ENCODE measurements at regions not wholly inside any gene's neighbourhood (a gene's known extent, or its start where the extent isn't known, plus 50 kb on each side); places are given as distances from the start of the nearest gene placed in this dataset.

DNA sequence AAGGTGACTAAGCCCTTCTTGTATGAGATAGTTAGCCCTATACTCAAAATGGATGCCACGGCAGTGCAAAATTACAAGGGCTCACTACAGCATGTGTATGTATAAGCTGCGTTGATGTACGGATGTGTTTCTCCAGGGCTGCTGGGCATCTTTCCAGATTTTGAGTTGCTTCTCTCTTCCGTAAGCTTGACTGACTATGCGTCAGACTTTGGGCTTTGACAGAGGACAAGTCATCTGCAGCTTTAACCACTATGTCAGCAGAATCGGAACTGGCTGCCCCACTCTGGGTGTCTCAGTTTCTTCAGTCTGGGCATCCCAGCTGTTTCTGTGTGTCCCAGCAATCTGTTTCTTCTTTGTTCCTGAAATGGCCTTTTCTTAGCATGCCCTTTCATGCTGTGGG is 241.6 kb downstream of the BTBD3 start:
- WGBS, 2 experiments (ENCODE audit: extremely low coverage in 1 of 2, insufficient coverage in 1 of 2, insufficient read length in 1 of 2, insufficient replicate concordance in 2 of 2, low coverage in 1 of 2, low lambda C conversion rate in 2 of 2, missing lambda C conversion rate in 1 of 2): 94% methylated on average over 6 of the region's 6 CpGs; no CpG with 5 or more reads in 1 of the 2 experiments
- no peak for TF ChIP-seq CHD7 (IDR thresholded peaks at IDR 0.05; ENCODE audit: insufficient replicate concordance, low read length)

More for the DNA sequence above, 241.6 kb downstream of the BTBD3 start:
- Histone ChIP-seq H3K27ac (ENCODE audit: low read depth, low read length) (no peak overlapping the region), H3K4me1 (replicated peaks in 1 of 4; ENCODE audit: control insufficient read depth in 3 of 4, insufficient read depth in 4 of 4, low read length in 3 of 4) (no peaks in the 10 kb centered on the region), H2BK5ac (ENCODE audit: low read depth, low read length) (no peak overlapping the region), H3K14ac (ENCODE audit: insufficient read length) (no peak overlapping the region), H4K91ac (replicated peaks; ENCODE audit: insufficient read length, low read length) (no peak overlapping the region), H2BK12ac (ENCODE audit: low read depth, low read length) (no peak overlapping the region), H2AFZ (ENCODE audit: low read length) (no peak overlapping the region), H3K18ac (ENCODE audit: extremely low read depth, low read length) (no peak overlapping the region), H3K4ac (replicated peaks; ENCODE audit: insufficient read length, low read depth, low read length) (no peak overlapping the region), H2BK120ac (replicated peaks; ENCODE audit: low read depth, low read length) (no peak overlapping the region), H3K9ac (replicated peaks in 1 of 4; ENCODE audit: extremely low read depth in 1 of 4, low read depth in 3 of 4, low read length in 3 of 4) (no peak overlapping the region), H3K23ac (ENCODE audit: insufficient read length) (no peak overlapping the region), H3K9me3 (ENCODE audit: insufficient read depth in 2 of 2, low read depth in 1 of 2, low read length in 1 of 2) (no peaks in the 10 kb centered on the region), H3K79me2 (ENCODE audit: control insufficient read depth in 1 of 2, insufficient read depth in 2 of 2, low read length in 2 of 2) (no peaks in the 10 kb centered on the region), H4K5ac (ENCODE audit: insufficient read length, low read depth, low read length) (no peak overlapping the region), H4K20me1 (replicated peaks in 1 of 2; ENCODE audit: control insufficient read depth in 1 of 2, insufficient read depth in 2 of 2, low read length in 2 of 2) (no peaks in the 10 kb centered on the region), H3K36me3 (ENCODE audit: control insufficient read depth in 2 of 4, insufficient read depth in 4 of 4, low read length in 3 of 4) (no peaks in the 10 kb centered on the region; a peak in 2 of 8 replicates), H2BK20ac (ENCODE audit: low read length) (no peak overlapping the region), H2AK5ac (ENCODE audit: low read depth, low read length) (no peak overlapping the region), H3K27me3 (replicated peaks in 1 of 4; ENCODE audit: control insufficient read depth in 3 of 4, extremely low read depth in 1 of 4, insufficient read depth in 3 of 4, low read length in 3 of 4) (no peaks in the 10 kb centered on the region), H3K79me1 (ENCODE audit: low read depth, low read length) (no peaks in the 10 kb centered on the region), H4K8ac (ENCODE audit: extremely low read depth, insufficient read depth, low read length) (no peak overlapping the region), H3K4me3 (ENCODE audit: extremely low read depth in 1 of 4, insufficient read depth in 2 of 4, low read depth in 3 of 4, low read length in 4 of 4) (no peak overlapping the region), H3K56ac (replicated peaks; ENCODE audit: insufficient read length, low read depth, low read length) (no peak overlapping the region), H2BK15ac (ENCODE audit: low read length) (no peak overlapping the region), H3K4me2 (ENCODE audit: insufficient read depth in 1 of 2, low read depth in 2 of 2, low read length in 2 of 2) (no peak overlapping the region), H3K23me2 (ENCODE audit: low read depth, low read length) (no peaks in the 10 kb centered on the region)
- CTCF ChIA-PET (ENCODE audit: partially characterized antibody): interaction anchor here (2.5 kb wide), 1 partner anchor 147 kb away, joined by 7 read pairs; no protein-coding TSS in a partner anchor
- no peak for FAIRE-seq
- DNase-seq (ENCODE audit: low read depth in 1 of 2, low spot score in 2 of 2): no peak
- POLR2A ChIA-PET (ENCODE audit: partially characterized antibody): no interaction called here

Data from H1 (cell line).